ENCODE measurements at regions not wholly inside any gene's neighbourhood (a gene's known extent, or its start where the extent isn't known, plus 50 kb on each side); places are given as distances from the start of the nearest gene placed in this dataset.

- TF ChIP-seq CTCF (conservative IDR thresholded peaks at IDR 0.05; ENCODE audit: low read depth, low read length) (no peak), EZH2phosphoT487 (IDR thresholded peaks at IDR 0.05; ENCODE audit: borderline replicate concordance, low read length) (no peak), EZH2 (IDR thresholded peaks at IDR 0.05; ENCODE audit: low read length, unreplicated experiment) (no peak)
Measured at GRCh38 chrX:134725103-134725690, 66.9 kb upstream of the PLAC1 start.

Data from PC-3 (cell line).